Breast epithelium (tissue), 3 donors: ENCODE measurements at regions not wholly inside any gene's neighbourhood (a gene's known extent, or its start where the extent isn't known, plus 50 kb on each side); places are given as distances from the start of the nearest gene placed in this dataset.

Source experiments
- POLR2A ChIP-seq: fragments of 450-650 bp; IDR thresholded peaks from one replicate; pipeline ENCODE4 v1.6.1; 2016; ENCODE audit warnings: antibody characterized with exemption, mild to moderate bottlenecking, moderate library complexity
- POLR2AphosphoS5 ChIP-seq, 3 donors: sonication (generic); formaldehyde crosslinking; IDR thresholded peaks; one replicate each; pipeline ENCODE4 v1.6.1; 2017; ENCODE audit warnings: antibody characterized with exemption in 3 of 3
- TF ChIP-seq, protein P1 (sequence below), 3 donors: fragments of 450-650 bp; IDR thresholded peaks; one replicate each; pipeline ENCODE4 v1.5.1; 2016 to 2017; ENCODE audit warnings: antibody characterized with exemption in 3 of 3, mild to moderate bottlenecking in 3 of 3, moderate library complexity in 3 of 3

DNA sequence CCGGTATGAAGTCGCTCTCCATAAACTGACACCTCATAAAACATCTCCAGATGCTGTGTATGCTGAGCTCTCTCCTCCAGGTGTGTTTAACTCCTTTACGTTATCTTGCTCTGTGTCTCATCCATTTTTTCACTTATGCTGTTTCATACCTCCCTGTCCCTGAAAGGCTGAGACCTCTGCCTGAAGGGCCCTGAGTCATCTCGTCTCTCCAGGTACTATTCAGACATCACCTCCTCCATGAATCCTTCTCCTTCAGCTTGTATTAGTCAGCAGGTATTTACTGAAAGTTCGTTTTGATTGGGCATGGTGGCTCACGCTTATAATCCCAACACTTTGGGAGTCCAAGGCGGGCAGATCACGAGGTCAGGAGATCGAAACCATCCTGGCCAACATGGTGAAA lies 244.5 kb upstream of the EPHA4 start:
- no peak for TF ChIP-seq POLR2A
- TF ChIP-seq, protein P1, sequence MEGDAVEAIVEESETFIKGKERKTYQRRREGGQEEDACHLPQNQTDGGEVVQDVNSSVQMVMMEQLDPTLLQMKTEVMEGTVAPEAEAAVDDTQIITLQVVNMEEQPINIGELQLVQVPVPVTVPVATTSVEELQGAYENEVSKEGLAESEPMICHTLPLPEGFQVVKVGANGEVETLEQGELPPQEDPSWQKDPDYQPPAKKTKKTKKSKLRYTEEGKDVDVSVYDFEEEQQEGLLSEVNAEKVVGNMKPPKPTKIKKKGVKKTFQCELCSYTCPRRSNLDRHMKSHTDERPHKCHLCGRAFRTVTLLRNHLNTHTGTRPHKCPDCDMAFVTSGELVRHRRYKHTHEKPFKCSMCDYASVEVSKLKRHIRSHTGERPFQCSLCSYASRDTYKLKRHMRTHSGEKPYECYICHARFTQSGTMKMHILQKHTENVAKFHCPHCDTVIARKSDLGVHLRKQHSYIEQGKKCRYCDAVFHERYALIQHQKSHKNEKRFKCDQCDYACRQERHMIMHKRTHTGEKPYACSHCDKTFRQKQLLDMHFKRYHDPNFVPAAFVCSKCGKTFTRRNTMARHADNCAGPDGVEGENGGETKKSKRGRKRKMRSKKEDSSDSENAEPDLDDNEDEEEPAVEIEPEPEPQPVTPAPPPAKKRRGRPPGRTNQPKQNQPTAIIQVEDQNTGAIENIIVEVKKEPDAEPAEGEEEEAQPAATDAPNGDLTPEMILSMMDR (IDR thresholded peaks at IDR 0.05) = no peak
- no peak for TF ChIP-seq POLR2AphosphoS5 (IDR thresholded peaks at IDR 0.05)
